Superior temporal gyrus (tissue), 1 donor: ENCODE measurements at regions not wholly inside any gene's neighbourhood (a gene's known extent, or its start where the extent isn't known, plus 50 kb on each side); places are given as distances from the start of the nearest gene placed in this dataset.
A peak's percentile ranks its signal among the peaks of the same experiment; 100 is the strongest.

Source experiments
- DNase-seq: peaks from one replicate; pipeline ENCODE4 v3.0.0-alpha.2; 2016; ENCODE audit errors: extremely low spot score

DNA sequence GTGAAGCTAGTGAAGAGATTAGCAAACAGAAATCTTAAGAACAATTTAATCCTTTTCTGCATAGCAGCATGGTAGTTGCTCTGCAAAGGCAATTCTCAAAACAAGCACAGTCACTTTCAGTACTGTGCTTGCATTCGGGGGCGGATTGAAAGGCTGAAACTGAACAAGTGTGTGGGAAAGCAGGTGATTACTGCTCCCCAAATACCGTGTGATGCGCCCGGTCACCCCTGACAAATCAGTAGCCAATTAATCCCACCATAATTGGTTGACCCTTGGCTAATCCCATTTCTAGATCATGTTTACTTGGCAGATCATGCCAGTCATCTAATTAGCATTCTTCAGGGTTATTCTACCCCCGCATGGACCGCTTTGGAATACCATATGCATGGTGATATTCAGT lies 76.5 kb upstream of the ADRB1 start:
- DNase-seq: no peak

DNA sequence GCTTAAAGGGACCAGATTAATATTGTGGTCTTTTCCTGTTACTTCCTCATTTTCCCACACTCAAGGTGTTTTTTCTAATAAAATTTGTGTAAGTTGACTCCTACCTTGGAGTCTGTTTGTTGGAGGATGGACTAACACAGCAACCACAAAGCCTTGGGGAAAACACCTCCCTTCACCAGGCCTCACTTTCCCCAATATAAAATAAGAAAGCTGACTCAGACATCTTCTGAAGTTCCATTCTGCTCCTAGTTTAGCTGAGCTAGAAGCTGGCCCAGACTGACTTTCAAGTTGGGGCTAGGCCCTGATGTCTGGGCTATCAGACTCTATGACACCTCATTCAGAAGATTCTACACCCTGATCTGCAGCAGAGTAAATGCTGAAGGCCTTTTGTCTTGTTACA lies 73.0 kb upstream of the ADRB1 start:
- DNase-seq: no peak

DNA sequence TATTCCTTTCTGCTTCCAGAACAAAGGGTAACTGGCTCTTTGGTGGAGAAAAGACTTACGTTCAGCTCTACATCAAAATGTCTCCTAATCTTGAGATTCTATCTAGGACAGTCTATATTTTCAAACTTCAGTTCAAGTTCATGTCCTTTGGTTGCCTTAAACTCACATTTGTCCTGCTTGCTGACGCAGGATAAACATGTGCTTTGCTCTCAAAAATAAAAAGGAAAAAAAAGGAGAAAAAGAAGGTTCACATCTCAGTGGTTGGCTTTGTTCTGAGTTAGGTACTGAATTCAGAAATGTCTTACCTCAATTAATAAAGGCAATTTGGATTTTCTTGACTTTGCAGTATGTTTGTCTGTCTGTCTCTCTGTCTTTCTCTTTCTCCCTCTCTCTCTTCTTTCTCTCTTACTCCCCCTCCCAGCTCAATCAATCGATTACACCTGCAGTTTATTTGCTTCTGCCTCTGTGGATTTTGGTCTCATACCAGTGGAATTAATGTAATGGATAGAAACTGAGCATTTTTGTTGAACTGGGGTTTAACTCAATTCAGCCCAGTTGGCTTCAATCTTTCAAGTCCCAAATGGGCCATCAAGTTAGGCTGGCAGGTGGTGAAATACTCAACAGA lies 72.2 kb upstream of the ADRB1 start:
- DNase-seq: no peak

DNA sequence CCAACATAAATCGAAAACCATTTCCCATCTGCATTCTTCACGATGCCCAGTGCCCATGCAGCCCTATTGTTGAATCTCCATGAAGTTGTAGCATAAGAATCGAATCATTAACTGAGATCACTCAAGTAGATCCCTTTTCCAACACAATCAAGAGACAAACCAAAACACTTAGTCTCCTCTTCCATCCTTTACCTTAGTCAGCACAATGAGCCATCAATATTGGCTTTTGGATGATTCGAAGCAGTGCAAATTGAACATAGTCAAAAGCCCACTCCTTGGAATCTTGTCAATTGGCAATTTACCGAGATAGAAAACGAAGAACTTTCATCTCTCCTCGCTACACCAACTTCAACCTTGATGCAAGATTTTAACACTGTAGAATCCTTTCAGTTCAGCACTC lies 66.5 kb upstream of the ADRB1 start:
- DNase-seq: no peak

DNA sequence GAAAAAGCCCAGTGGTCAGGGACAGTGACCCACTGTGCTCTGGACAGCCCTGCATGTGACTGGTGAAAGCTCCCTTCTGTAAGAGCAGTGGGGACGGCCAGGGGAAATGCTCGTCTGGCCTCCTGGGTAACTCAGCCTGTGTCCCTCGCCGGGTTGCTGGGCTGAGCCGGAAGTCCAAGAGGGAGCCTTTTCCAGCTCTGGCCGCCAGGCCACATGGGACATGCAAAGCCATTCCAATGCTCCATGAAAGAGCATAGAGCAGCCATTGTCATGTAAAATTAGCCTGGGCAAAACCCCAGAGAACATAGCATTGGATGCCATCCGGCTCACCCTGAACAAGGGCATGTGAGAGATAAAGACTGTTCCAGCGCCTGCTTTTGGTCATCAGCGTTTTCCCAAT lies 64.9 kb upstream of the ADRB1 start:
- peak; percentile 86 for DNase-seq

DNA sequence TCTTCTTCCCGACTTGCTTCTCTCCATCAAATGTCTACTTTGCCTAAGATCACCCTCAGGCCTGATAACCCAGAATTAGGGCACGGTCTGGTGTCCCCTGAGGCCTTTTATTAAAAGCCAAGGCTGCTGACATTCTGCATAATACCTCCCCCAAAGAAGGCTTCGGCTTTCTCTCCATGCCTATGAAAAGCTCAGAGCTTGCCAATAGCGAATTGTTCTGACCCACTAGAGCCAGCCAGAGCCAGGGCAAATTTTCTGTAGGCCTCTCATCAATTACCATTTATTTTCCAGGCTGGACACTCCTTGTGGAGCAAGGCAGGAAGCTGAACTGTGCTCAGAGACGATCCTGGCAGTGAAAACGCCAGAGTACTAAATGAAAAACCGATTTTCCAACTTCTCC lies 64.3 kb upstream of the ADRB1 start:
- DNase-seq: no peak

DNA sequence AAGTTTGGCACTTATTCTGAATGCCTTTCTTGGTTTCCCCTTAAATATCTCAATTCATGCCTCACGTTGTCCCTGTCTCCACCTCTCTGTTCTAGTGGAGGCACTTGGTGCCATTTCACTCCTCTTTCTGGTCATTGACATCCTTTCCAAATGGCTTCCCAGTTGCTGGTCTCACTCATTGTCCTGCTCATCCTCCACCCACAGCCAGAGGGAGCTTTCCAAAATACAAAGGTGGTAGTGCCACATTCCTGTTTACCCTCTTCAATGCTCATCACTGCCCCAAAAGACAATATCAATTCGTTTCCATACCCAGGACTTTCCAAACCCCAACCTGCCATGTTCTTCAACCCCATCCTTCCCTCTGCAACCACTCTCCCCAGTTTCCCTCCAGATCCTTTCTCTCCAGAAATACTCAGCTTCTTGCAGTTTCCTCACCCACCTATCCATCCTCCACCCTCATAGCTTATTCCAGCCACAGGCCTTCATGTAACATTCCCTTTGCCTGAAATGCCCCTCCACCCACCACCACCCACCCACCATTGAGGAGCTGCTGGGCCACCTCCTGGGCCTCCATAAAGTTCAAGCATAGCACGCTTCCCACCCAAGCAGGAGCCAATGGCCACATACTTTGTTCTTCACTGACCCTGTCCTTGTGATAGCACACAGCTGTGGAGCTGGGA lies 63.1 kb upstream of the ADRB1 start:
- DNase-seq: no peak

DNA sequence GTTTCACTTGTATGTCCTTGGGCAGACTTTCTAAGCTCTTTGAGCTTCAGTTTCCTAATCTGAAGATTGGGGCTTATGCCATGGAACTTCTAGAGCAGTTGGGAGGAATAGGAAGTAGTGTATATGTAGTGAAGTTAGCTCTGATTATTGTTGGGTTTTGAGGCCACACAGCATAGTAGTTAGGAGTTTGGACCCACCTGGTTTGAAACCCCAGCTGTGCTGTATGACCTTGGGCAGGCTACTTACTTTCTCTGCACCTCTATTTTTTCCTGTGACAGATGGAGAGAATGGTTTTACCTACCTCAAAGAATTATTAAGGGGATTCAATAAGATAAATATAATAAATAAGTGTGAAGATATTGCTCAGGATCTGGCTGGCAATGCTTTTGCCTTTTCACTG lies 61.4 kb upstream of the ADRB1 start:
- DNase-seq: no peak

DNA sequence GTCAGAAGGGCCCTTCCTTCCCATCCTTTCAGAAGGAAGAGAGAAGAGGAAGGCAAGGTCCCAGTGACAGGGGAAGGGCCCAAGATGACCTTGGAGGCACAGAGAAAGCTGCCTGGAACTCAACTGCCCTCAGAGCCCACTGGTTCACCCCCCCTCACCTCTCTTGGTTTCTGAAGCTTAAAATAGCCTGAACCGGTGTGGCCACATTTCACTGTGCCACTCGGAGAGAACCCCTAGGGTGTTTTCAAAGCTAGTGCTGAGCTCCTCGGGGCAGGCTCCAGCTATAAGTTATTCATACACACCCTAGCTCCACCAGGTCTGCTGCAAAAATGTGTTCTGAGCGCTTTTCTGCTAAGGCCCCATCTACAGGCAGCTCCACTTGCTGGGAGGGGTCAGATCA lies 60.9 kb upstream of the ADRB1 start:
- DNase-seq: no peak

DNA sequence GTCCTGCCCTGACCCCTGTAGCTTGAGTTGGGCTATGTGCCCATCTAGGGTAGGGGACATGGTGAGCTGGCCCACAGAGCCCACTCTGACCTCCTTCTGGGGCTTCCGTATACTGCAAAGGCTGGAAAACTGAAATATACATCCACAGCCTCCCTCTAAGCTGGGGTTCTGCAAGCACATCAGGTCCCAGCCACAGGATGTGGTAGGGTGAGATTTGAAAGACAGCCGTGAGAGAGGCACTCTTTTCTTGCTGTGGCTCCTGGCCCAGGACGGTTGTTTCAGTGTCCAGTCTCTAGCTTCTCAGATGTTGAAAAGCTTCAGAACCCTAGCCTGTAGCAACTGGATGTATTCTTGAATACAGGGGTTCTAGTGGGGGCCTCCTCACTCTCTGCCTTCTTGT lies 60.1 kb upstream of the ADRB1 start:
- no peak for DNase-seq

DNA sequence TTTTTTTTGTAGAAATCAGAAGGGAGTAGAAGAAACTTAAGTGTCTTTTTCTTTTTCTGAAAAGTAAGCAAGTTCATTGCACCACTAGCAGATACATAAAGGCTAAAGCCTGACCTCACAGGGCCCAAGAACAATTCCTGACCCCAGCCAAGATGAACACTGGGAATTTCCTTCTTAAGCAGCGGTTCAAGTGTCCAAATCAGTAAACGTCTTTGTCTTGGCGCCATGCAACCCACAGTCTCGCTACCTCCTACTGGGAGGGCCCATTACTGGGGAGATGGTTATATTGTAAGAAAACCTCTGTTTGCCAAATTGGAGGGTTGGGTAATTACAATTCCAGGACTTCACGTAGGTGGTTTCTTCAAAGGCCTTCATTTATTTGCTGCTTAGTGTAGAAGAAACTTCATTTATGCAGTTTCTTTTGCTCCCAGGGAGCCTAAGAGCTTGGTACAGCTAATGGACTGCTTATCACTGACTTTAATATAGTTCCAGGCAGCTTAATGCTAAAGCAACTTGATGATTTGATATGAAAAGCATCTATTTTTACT lies 58.3 kb upstream of the ADRB1 start:
- DNase-seq: no peak

DNA sequence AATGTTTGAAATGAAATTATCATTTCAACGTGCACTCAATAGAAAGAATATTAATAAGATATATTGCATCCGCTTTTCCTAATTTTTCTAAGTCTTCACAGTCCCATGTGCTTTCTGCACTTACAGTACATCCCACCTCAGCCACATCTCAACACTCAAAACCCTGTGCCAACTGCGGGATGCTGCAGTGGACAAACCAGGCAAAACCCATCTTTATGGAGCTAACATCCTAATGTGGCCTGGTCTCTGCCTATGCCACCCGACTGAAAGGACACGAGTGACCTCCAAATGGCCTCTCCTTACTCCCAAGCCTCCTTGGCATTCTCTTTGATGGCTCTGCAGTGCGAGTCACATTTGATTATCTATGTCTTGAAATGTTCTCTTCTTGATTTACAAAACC lies 57.4 kb upstream of the ADRB1 start:
- no peak for DNase-seq

DNA sequence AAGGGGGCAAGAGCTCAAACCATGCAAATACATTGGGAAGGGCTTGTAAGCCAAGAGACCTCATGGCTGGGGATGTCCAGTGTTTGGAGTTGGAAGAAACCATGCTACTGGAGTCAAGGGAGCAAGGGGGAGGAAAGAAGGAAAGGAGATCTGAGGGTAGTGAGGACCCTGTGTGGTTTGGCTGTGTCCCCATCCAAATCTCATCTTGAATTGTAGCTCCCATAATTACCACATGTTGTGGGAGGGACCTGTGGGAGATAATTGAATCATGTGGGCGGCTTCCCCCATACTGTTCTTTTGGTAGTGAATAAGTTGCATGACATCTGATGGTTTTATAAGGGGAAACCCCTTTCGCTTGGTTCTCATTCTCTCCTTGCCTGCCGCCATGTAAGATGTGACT lies 56.5 kb upstream of the ADRB1 start:
- no peak for DNase-seq

DNA sequence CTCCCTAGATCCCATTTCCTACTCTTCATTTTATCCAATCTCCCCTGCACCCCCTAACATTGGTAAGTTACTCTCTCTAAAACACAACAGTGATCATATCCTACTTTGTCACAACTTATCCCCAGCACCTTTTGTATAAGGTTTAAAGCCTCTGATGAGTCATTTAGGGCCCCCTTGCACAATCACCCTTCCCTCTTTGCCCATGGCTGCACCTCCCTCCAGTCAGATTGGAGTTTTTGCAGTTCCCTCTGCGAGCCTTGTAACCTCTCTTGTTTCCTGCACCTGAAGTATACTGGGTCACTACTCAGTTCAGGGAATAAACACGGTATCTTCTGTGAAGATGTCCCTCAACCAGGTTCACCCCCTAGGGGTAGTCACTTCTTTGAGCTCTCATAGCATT lies 55.9 kb upstream of the ADRB1 start:
- no peak for DNase-seq

DNA sequence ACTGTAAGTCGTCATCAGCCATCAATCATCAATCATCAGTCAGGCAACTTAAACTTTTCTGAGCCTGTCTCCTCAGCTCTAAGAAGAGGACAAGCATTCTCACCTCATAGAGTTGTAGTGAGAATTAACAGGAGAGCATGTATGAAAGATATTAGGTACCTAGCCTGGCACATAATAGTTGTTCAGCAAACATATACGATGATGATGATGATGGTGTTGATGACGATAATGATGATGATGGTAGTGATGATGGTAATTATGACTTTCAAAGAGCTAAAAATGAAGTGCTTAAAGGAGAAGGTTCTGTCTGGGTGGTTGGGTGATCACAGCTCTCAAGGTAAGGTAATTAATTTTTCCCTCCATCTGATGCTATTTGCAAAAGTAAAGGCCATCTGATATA lies 55.1 kb upstream of the ADRB1 start:
- no peak for DNase-seq

DNA sequence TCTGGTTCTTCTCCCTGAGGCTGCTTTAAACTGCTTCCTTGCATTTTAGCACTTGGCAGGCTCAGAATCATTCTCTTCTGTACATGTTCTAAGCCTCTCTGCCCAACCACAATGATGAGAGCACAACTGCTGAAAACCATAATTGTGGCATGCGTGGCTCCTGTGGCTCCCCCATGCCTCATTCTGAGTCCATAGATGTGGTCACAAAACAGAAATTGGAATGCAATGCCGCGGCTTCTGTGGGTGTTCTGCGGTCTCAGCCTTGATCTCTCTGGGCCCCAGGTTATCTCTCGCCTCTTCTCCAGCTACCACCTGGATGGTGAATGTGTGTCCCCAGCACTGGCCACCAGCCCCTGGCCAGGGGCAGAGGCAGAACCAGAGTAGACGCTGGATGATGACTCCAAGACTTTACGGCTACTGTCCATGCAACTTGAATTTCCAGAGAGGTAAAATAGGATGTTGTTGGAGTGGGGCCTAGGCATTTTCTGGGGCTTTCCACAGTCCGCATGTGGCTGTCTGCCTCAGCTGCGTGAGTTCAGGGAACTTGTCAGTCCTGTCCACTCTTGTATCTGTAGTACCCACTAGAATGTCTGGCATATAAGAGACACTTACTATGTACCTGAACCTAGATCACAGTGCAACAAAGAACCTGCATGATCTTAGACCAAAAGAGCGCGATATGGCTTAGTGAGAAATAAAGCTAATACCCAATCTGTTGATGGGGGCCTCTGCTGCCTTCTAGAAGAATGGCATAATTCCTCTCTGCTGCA lies 52.4 kb upstream of the ADRB1 start:
- no peak for DNase-seq

DNA sequence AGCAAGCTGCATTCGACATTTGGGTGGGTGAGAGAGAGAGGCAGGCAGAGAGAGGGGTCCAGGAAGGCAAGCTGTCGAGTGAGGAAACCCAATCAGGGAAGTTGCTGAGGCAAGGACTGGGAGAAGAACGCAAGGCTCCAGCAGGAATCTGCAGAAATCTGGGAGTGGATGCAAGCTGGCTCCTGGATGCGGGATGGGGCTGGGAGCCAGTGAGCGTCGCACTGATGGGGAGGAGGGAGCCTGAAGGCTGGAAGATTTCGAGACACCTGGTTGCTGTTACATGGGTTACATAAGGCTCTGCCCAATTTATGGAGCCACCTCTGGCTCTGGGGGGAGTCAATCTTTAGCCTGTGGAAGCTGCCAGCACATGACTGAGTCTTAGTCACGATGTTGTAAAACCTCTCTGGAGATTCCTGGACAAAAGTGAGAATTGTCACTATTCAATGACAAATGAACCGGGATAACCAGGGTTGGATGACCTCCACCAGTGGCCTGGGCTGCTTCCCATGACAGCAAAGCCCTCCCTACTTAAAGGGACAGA lies 51.1 kb upstream of the ADRB1 start:
- DNase-seq: no peak

DNA sequence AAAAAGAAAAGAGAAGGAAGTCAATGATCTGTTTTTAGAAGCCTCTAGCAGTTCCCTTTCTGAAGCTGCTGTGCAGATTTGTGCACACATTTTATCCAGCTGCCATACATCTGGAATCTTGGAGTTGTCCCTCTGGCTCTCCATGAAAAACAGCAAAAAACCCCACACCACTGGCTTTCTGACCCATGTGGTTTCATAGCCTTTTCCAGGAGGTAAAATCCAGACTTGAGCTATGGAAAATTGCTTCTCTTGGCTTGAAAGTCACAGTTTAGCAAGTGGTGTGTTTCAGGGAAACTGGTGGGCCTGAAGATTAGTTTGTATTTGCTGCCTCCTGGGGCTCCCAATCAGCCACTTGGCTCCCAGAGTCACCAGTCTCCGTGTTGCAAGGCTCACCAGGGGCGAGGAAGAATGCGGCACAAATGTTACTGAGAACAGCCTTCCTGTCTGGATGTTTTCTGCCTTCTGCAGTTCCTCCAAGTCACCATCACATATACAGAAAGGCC lies 50.1 kb upstream of the ADRB1 start:
- DNase-seq: no peak
